Fibroblast of pulmonary artery (primary cell): ENCODE measurements at regions not wholly inside any gene's neighbourhood (a gene's known extent, or its start where the extent isn't known, plus 50 kb on each side); places are given as distances from the start of the nearest gene placed in this dataset.

Experiments used
- DNase-seq: peaks from one replicate; pipeline ENCODE4 v3.0.0-alpha.2; 2010; ENCODE audit warnings: low read depth
- H3K4me3 ChIP-seq: replicated peaks from 2 replicates; pipeline ENCODE4 v1.5.1; 2011; ENCODE audit warnings: low read depth, mild to moderate bottlenecking, control low read depth, low read length, moderate library complexity
- TF ChIP-seq, protein P1 (sequence below): IDR thresholded peaks from 2 replicates; pipeline ENCODE4 v1.5.1; 2011; ENCODE audit warnings: mild to moderate bottlenecking, control low read depth, low read length, inconsistent platforms; ENCODE audit errors: missing control alignments

DNA sequence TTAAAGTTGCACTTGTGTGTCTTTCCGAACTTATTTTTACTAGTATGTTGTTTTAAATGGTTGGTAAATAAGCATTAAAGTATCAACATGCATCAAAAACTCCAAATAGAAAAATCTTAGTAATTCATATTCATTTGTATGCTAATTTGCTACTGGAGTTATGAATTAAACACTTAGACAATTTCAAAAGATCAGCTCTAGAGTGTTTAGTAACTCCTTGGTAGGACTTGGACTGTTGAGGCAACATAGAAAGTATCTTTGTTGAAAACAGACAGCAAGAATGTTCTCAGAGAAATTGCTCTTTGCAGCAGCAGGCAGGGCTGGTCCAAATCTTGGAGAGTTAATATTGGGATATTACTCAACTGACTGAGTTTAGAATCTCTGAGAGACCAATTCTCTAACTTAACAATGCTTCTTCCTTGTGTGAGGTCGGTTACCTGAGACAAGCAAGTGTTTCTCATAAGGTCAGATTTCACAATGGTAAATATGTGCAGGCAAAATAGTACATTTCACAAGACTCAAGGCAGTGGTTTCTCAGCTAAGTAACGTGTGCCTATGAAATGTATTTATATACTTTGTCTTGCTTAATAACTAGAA, 147.8 kb upstream of the IL12A start:
- no peak overlapping the region for H3K4me3 ChIP-seq
- TF ChIP-seq, protein P1, sequence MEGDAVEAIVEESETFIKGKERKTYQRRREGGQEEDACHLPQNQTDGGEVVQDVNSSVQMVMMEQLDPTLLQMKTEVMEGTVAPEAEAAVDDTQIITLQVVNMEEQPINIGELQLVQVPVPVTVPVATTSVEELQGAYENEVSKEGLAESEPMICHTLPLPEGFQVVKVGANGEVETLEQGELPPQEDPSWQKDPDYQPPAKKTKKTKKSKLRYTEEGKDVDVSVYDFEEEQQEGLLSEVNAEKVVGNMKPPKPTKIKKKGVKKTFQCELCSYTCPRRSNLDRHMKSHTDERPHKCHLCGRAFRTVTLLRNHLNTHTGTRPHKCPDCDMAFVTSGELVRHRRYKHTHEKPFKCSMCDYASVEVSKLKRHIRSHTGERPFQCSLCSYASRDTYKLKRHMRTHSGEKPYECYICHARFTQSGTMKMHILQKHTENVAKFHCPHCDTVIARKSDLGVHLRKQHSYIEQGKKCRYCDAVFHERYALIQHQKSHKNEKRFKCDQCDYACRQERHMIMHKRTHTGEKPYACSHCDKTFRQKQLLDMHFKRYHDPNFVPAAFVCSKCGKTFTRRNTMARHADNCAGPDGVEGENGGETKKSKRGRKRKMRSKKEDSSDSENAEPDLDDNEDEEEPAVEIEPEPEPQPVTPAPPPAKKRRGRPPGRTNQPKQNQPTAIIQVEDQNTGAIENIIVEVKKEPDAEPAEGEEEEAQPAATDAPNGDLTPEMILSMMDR: no peak
- DNase-seq: peak; percentile 71

DNA sequence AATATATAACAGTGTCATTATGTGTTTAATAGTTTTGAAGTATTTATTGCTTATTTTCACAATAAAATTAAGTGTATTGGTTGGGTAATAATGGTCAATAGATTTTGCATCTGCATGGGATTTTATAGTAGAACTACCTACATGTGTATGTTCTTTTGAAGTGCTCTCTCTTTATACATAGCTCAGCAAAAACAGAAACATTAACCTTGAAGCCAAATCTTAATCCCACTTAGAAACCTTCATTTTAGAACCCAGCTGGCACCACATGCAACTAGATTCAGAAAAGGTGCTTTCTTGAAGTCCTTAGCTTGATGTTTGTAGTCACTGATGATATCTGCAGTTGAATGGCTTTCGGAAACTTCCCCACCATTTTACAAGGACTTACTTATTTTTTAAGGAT, 146.9 kb upstream of the IL12A start:
- H3K4me3 ChIP-seq: no peak overlapping the region
- TF ChIP-seq, protein P1: no peak
- no peak for DNase-seq

DNA sequence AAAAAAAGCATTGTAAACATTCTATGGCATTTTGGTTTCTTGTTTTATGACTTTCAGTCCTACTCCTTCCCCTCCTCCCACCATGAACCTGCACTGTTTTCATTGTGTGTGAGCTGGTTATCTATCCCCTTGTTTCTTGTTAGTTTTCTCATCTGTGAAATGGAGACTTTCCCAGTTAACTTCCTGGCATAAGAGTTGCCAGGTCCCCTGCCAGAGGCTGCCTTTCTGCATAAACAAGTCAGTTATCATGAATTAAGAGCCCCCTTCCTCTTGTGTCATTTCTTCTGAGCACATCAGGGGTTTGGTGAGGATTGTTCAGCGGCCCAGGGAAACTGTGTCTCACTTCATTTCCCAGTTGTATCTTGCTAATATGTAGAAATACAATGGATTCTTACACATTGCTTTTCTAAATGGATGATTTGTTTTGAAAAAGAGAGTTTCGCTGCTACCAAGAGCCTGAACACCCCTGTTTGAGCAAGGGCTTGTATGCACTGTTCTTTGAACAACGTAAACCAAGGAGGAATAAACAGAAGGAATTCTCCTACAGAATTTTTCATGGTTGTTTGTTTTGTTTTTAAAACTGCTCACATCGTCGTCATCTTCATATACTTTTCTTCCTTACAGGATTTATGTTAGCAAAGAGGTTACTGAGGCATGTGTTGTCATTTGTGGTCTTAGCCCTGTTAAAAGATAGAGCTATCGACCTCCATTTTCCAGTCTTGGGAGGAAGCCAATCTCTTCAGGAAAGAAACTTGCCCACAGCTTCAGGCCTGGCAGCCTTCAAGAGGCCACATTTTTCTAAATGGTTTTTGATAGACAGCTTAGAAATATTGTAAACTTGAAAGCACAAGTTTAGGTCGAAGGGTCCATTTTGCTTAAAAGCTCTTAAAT, 144.6 kb upstream of the IL12A start:
- TF ChIP-seq, protein P1: no peak
- no peak overlapping the region for H3K4me3 ChIP-seq
- DNase-seq: no peak

DNA sequence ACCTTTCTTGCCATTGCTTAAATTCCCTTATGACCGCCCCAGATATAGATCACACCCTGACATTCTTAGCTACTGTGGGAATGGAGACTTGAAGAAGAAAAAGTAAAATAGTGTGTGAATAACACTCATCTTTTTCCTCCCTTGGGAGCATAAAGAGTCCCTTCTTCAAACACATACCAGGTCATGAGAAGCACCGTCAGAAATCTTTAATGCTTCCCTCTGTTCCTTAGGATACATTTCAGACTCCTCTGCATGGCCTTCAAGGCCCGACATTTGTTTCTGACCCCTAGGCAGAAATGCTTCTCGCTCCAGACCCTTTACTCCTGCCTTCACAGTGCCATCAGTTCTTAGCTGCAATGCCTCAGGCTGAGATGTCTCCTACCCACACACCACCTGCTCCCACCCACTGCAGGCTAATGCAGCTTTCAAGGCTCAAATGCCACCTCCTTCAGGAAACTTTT, 143.8 kb upstream of the IL12A start:
- TF ChIP-seq, protein P1: no peak
- no peak overlapping the region for H3K4me3 ChIP-seq
- no peak for DNase-seq

DNA sequence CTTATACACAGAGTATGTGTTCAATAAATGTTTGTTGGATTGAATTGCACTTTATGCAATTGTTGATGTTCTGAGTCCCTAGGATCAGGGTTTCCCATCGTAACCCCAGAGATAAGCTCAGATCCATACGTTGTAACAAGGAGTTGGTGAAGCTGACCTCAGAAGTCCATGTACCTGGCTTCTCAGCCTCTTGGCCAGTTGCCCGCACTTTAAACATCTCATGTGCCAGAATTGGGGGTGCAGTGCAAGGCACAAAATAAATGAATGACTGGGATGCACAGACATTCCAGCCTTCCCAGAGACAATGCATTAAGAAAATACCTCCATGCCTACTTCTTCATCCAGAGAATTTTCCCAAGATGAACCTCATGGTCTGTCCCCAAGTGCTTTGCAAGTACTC, 142.9 kb upstream of the IL12A start:
- TF ChIP-seq, protein P1: no peak
- no peak for DNase-seq

DNA sequence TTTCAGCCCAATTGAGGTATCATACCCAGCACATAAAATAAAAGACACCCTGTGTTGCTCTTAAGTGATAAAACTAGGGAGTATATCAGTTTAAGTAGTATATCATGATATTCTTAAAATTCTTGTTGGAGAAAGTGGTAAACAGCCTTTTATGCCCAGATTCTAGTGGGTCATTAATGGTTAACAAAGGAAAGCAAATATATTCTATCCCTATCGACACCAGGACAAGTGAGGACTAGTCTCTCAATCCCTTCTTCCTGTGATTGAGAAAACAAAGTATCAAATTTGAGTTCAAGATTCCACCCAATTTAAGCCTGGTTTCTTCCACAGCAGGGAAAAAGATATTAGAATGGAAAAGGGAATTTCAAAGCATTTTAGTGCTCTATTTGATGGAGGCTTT, 142.4 kb upstream of the IL12A start:
- TF ChIP-seq, protein P1: no peak
- DNase-seq: no peak
- no peak overlapping the region for H3K4me3 ChIP-seq

More for the DNA sequence above, 142.9 kb upstream of the IL12A start:
- H3K4me3 ChIP-seq: no peak overlapping the region
